ENCODE measurements at regions not wholly inside any gene's neighbourhood (a gene's known extent, or its start where the extent isn't known, plus 50 kb on each side); places are given as distances from the start of the nearest gene placed in this dataset.
"Not testable (repeated sequence)": the region's sequence is repeated elsewhere in the genome, so short reads cannot be mapped to it uniquely, and the experiment has no call there.

- H3K4me3 ChIP-seq: no peak overlapping the region
- H3K4me1 ChIP-seq: peaks cover 5% of the 10 kb centered on the region
- TF ChIP-seq, protein P1, sequence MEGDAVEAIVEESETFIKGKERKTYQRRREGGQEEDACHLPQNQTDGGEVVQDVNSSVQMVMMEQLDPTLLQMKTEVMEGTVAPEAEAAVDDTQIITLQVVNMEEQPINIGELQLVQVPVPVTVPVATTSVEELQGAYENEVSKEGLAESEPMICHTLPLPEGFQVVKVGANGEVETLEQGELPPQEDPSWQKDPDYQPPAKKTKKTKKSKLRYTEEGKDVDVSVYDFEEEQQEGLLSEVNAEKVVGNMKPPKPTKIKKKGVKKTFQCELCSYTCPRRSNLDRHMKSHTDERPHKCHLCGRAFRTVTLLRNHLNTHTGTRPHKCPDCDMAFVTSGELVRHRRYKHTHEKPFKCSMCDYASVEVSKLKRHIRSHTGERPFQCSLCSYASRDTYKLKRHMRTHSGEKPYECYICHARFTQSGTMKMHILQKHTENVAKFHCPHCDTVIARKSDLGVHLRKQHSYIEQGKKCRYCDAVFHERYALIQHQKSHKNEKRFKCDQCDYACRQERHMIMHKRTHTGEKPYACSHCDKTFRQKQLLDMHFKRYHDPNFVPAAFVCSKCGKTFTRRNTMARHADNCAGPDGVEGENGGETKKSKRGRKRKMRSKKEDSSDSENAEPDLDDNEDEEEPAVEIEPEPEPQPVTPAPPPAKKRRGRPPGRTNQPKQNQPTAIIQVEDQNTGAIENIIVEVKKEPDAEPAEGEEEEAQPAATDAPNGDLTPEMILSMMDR (IDR thresholded peaks at IDR 0.05): no peak
- H3K36me3 ChIP-seq: no peaks in the 10 kb centered on the region
- H3K27ac ChIP-seq: peak overlapping the region; percentile 70
- H3K9me3 ChIP-seq: no peaks in the 10 kb centered on the region
- ATAC-seq (peak; percentile 85 to 92), DNase-seq (no peak)
- intact Hi-C loops (cut with DNase I): no loop called here
- H3K27me3 ChIP-seq (ENCODE audit: low read depth): no peaks in the 10 kb centered on the region
Measured at GRCh38 chr3:40939030-40939740, 260.1 kb upstream of the CTNNB1 start.

DNA sequence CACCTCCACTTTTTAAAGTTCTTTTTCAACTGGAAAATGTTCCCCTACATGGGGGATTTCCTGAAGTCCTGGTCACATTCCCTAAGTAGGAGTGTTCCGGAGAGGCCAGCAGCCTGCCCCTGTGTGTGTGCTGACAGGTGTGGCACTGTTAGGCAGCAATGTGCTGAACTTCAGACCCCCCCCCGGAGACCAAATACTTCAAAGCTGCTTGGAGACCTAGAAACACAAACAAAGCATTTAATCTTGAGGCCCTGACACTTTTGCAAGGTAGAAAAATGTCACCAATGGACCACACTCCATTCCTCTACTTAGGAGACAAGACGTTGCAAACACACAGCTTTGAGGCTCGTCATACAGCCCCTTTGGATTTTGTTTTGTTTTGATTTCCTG lies 259.6 kb upstream of the CTNNB1 start:
- intact Hi-C loops (cut with DNase I): no loop called here
- Histone ChIP-seq H3K4me1 (peaks cover 5% of the 10 kb centered on the region), H3K27me3 (ENCODE audit: low read depth) (no peaks in the 10 kb centered on the region), H3K4me3 (no peak overlapping the region), H3K36me3 (no peaks in the 10 kb centered on the region), H3K27ac (peak overlapping the region; percentile 70), H3K9me3 (no peaks in the 10 kb centered on the region)
- ATAC-seq (peak; percentile 96 to 98), DNase-seq (peak; percentile 79)
- TF ChIP-seq, protein P1 (IDR thresholded peaks at IDR 0.05): no peak

DNA sequence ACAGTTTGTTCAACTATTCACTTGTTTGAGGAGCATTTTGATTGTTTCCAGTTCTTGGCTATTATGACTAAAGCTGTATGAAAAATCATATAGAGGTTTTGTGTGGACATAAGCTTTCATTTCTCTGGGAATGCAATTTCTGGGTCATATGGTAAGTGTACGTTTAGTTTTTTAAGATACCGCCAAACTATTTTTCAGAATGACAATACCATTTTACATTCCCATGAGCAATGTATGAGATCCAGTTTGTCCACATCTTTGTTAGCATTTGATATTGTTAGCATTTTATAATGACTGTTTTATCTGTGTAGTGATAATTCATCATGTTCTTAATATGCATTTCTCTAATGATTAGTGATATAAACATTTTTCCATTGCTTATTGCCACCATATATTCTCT lies 258.7 kb upstream of the CTNNB1 start:
- Histone ChIP-seq H3K27me3 (ENCODE audit: low read depth) (no peaks in the 10 kb centered on the region), H3K4me3 (no peak overlapping the region), H3K4me1 (peaks cover 5% of the 10 kb centered on the region), H3K27ac (peak overlapping the region; percentile 70), H3K36me3 (no peaks in the 10 kb centered on the region), H3K9me3 (no peaks in the 10 kb centered on the region)
- intact Hi-C loops (cut with DNase I): no loop called here
- ATAC-seq (no peak), DNase-seq (no peak)
- TF ChIP-seq, protein P1 (IDR thresholded peaks at IDR 0.05): no peak

- ATAC-seq; H3K9me3 ChIP-seq; DNase-seq; H3K4me3 ChIP-seq; intact Hi-C loops (cut with DNase I); H3K27ac ChIP-seq; H3K36me3 ChIP-seq; H3K27me3 ChIP-seq (ENCODE audit: low read depth); H3K4me1 ChIP-seq: not testable (repeated sequence)
Measured at GRCh38 chr3:40947022-40947421, 252.3 kb upstream of the CTNNB1 start.

DNA sequence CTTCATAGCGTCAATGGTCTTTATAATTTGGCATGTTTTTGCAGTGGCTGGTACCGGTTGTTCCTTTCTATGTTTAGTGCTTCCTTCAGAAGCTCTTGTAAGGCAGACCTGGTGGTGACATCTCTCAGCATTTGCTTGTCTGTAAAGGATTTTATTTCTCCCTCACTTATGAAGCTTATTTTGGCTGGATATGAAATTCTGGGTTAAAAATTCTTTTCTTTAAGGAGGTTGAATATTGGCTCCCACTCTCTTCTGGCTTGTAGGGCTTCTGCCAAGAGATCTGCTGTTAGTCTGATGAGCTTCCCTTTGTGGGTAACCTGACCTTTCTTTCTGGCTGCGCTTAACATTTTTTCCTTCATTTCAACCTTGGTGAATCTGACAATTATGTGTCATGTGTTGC lies 250.0 kb upstream of the CTNNB1 start:
- ATAC-seq; intact Hi-C loops (cut with DNase I); DNase-seq; H3K9me3 ChIP-seq; H3K27me3 ChIP-seq (ENCODE audit: low read depth); H3K36me3 ChIP-seq; H3K4me1 ChIP-seq; H3K4me3 ChIP-seq; H3K27ac ChIP-seq: not testable (repeated sequence)

DNA sequence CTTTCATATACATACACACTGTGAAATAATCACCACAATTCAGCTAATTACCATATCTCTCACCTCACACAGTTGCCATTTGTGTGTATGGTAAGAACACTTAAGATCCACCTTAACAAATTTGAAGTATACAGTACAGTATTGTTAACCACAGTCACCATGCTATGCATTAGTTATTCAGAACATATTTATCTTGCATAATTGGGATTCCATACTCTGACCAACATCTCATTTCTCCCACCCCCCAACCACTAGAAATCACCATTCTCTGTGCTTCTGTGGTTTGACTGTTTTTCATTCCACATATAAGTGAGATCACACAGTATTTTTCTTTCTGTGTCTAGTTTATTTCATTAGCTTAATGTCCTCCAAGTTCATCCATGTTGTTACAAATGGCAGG lies 247.7 kb upstream of the CTNNB1 start:
- DNase-seq (no peak), ATAC-seq (no peak)
- intact Hi-C loops (cut with DNase I): no loop called here
- no peaks in the 10 kb centered on the region for H3K36me3 ChIP-seq
- no peaks in the 10 kb centered on the region for H3K27me3 ChIP-seq (ENCODE audit: low read depth)
- TF ChIP-seq, protein P1 (IDR thresholded peaks at IDR 0.05): no peak
- peaks cover 9% of the 10 kb centered on the region for H3K9me3 ChIP-seq
- no peaks in the 10 kb centered on the region for H3K4me1 ChIP-seq
- no peak overlapping the region for H3K27ac ChIP-seq
- no peak overlapping the region for H3K4me3 ChIP-seq
